Daoy (cell line): ENCODE measurements at regions not wholly inside any gene's neighbourhood (a gene's known extent, or its start where the extent isn't known, plus 50 kb on each side); places are given as distances from the start of the nearest gene placed in this dataset.
"Not testable (repeated sequence)": the region's sequence is repeated elsewhere in the genome, so short reads cannot be mapped to it uniquely, and the experiment has no call there.

ENCODE experiments used
- DNase-seq: peaks from one replicate; pipeline ENCODE4 v3.0.0-alpha.2; 2015; ENCODE audit warnings: low read depth

DNA sequence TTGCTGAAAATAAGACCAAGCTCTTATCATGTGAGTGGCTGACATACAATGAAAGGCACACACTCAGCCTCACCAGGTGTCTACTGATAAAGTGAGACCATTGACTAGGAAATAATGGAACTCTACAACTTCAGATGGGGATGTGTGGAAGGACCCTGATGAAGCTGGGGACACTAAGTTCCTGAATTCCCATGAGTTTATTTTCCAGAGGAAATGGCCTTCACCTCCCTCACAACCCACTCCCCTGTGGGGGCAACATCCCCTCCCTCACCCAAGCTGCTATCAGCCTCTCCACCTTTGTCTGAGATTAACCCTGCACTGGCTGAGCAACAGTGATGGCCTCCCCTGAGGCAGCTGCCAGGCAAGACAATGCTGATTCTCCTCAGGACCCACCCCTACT is 55.2 kb upstream of the SMARCAD1 start:
- DNase-seq, result no peak

DNA sequence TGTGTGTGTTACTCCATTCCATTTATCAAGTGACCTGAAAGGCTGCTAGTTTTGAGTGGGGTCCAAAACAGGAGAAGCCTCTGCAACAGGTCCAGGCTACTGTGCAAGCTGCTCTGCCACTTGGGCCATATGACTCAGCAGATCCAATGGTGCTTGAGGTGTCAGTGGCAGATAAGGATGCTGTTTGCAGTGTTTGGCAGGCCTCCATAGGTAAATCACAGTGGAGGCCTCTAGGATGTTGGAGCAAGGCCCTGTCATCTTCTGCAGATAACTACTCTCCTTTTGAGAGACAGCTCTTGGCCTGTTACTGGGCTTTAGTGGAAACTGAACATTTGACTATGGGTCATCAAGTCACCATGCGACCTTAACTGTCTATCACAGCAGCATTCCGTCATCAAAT is 52.3 kb upstream of the SMARCAD1 start:
- not testable (repeated sequence) for DNase-seq

GRCh38 chr4:94156826-94157225 is 50.8 kb upstream of the SMARCAD1 start:
- DNase-seq, result no peak
